SJCRH30 (cell line): ENCODE measurements at regions not wholly inside any gene's neighbourhood (a gene's known extent, or its start where the extent isn't known, plus 50 kb on each side); places are given as distances from the start of the nearest gene placed in this dataset.

Experiments
- DNase-seq, 2 experiments: peaks; one replicate each; pipeline ENCODE4 v3.0.0-alpha.2; 2015 to 2020
- H3K27ac ChIP-seq: fragments of 250-450 bp; sonication (Bioruptor Pico); 2 replicates; pipeline ENCODE4 v1.5.1; 2020; ENCODE audit warnings: mild to moderate bottlenecking, moderate library complexity
- H3K27me3 ChIP-seq: fragments of 250-450 bp; sonication (Bioruptor Pico); 2 replicates; pipeline ENCODE4 v1.5.1; 2020; ENCODE audit warnings: mild to moderate bottlenecking, moderate library complexity
- H3K36me3 ChIP-seq: fragments of 250-450 bp; sonication (Bioruptor Pico); 2 replicates; pipeline ENCODE4 v1.5.1; 2020; ENCODE audit warnings: mild to moderate bottlenecking, moderate library complexity
- H3K4me1 ChIP-seq: fragments of 250-450 bp; sonication (Bioruptor Pico); 2 replicates; pipeline ENCODE4 v1.5.1; 2020; ENCODE audit warnings: mild to moderate bottlenecking, moderate library complexity
- H3K4me3 ChIP-seq: fragments of 250-450 bp; sonication (Bioruptor Pico); 2 replicates; pipeline ENCODE4 v1.5.1; 2020; ENCODE audit warnings: mild to moderate bottlenecking, moderate library complexity
- H3K9me3 ChIP-seq: fragments of 250-450 bp; sonication (Bioruptor Pico); replicated peaks from 2 replicates; pipeline ENCODE4 v1.5.1; 2020; ENCODE audit warnings: mild to moderate bottlenecking, moderate library complexity

- Histone ChIP-seq H3K27me3 (no peaks in the 10 kb centered on the region), H3K36me3 (no peaks in the 10 kb centered on the region), H3K9me3 (no peaks in the 10 kb centered on the region), H3K4me1 (no peaks in the 10 kb centered on the region), H3K4me3 (no peak overlapping the region), H3K27ac (no peak overlapping the region)
- peak in 1 of 2 experiments; percentile 4 for DNase-seq
Observed at GRCh38 chr2:220315098-220315823, 687.8 kb downstream of the SLC4A3 start.

- Histone ChIP-seq H3K4me1 (no peaks in the 10 kb centered on the region), H3K9me3 (no peaks in the 10 kb centered on the region), H3K27ac (no peak overlapping the region), H3K4me3 (no peak overlapping the region), H3K27me3 (no peaks in the 10 kb centered on the region), H3K36me3 (no peaks in the 10 kb centered on the region)
- DNase-seq, result no peak
Observed at GRCh38 chr2:220318037-220318436, 690.6 kb downstream of the SLC4A3 start.

- Histone ChIP-seq H3K36me3 (no peaks in the 10 kb centered on the region), H3K4me3 (no peak overlapping the region), H3K27me3 (no peaks in the 10 kb centered on the region), H3K9me3 (no peaks in the 10 kb centered on the region), H3K27ac (no peak overlapping the region), H3K4me1 (no peaks in the 10 kb centered on the region)
- no peak for DNase-seq
Observed at GRCh38 chr2:220318508-220318907, 691.1 kb downstream of the SLC4A3 start.

GRCh38 chr2:220320326-220320725 is 692.9 kb downstream of the SLC4A3 start:
- no peak for DNase-seq
- Histone ChIP-seq H3K4me3 (no peak overlapping the region), H3K27ac (no peak overlapping the region), H3K36me3 (no peaks in the 10 kb centered on the region), H3K4me1 (no peaks in the 10 kb centered on the region), H3K27me3 (no peaks in the 10 kb centered on the region), H3K9me3 (no peaks in the 10 kb centered on the region)

- no peaks in the 10 kb centered on the region for H3K4me1 ChIP-seq
- no peaks in the 10 kb centered on the region for H3K27me3 ChIP-seq
- DNase-seq, result no peak
- H3K9me3 ChIP-seq, result no peaks in the 10 kb centered on the region
- no peak overlapping the region for H3K27ac ChIP-seq
- H3K36me3 ChIP-seq, result no peaks in the 10 kb centered on the region
- H3K4me3 ChIP-seq, result no peak overlapping the region
Observed at GRCh38 chr2:220332886-220333285, 705.5 kb downstream of the SLC4A3 start.

- no peak overlapping the region for H3K4me3 ChIP-seq
- no peak overlapping the region for H3K27ac ChIP-seq
- H3K4me1 ChIP-seq, result no peaks in the 10 kb centered on the region
- no peaks in the 10 kb centered on the region for H3K36me3 ChIP-seq
- no peaks in the 10 kb centered on the region for H3K27me3 ChIP-seq
- DNase-seq, result no peak
- no peaks in the 10 kb centered on the region for H3K9me3 ChIP-seq
Observed at GRCh38 chr2:220334210-220334609, 706.8 kb downstream of the SLC4A3 start.

GRCh38 chr2:220334871-220335590 is 707.6 kb downstream of the SLC4A3 start:
- Histone ChIP-seq H3K27ac (no peak overlapping the region), H3K4me3 (no peak overlapping the region), H3K4me1 (no peaks in the 10 kb centered on the region), H3K36me3 (no peaks in the 10 kb centered on the region), H3K27me3 (no peaks in the 10 kb centered on the region), H3K9me3 (no peaks in the 10 kb centered on the region)
- DNase-seq, result no peak

GRCh38 chr2:220335591-220335915 is 708.1 kb downstream of the SLC4A3 start:
- no peak overlapping the region for H3K4me3 ChIP-seq
- H3K9me3 ChIP-seq, result no peaks in the 10 kb centered on the region
- DNase-seq, result no peak
- no peaks in the 10 kb centered on the region for H3K36me3 ChIP-seq
- H3K27ac ChIP-seq, result no peak overlapping the region
- no peaks in the 10 kb centered on the region for H3K4me1 ChIP-seq
- H3K27me3 ChIP-seq, result no peaks in the 10 kb centered on the region

- Histone ChIP-seq H3K27me3 (no peaks in the 10 kb centered on the region), H3K36me3 (no peaks in the 10 kb centered on the region), H3K27ac (no peak overlapping the region), H3K4me1 (no peaks in the 10 kb centered on the region), H3K4me3 (no peak overlapping the region), H3K9me3 (no peaks in the 10 kb centered on the region)
- no peak for DNase-seq
Observed at GRCh38 chr2:220336771-220337170, 709.3 kb downstream of the SLC4A3 start.

GRCh38 chr2:220337611-220338440 is 710.4 kb downstream of the SLC4A3 start:
- DNase-seq, result no peak
- H3K4me3 ChIP-seq, result no peak overlapping the region
- H3K36me3 ChIP-seq, result no peaks in the 10 kb centered on the region
- no peaks in the 10 kb centered on the region for H3K27me3 ChIP-seq
- no peak overlapping the region for H3K27ac ChIP-seq
- H3K4me1 ChIP-seq, result no peaks in the 10 kb centered on the region
- H3K9me3 ChIP-seq, result no peaks in the 10 kb centered on the region

GRCh38 chr2:220341014-220341413 is 713.6 kb downstream of the SLC4A3 start:
- H3K9me3 ChIP-seq, result no peaks in the 10 kb centered on the region
- no peak overlapping the region for H3K27ac ChIP-seq
- H3K36me3 ChIP-seq, result no peaks in the 10 kb centered on the region
- no peak for DNase-seq
- H3K4me3 ChIP-seq, result no peak overlapping the region
- no peaks in the 10 kb centered on the region for H3K27me3 ChIP-seq
- H3K4me1 ChIP-seq, result no peaks in the 10 kb centered on the region

- peaks cover 13% of the 10 kb centered on the region for H3K4me1 ChIP-seq
- H3K27me3 ChIP-seq, result no peaks in the 10 kb centered on the region
- no peak for DNase-seq
- H3K27ac ChIP-seq, result no peak overlapping the region
- H3K4me3 ChIP-seq, result no peak overlapping the region
- no peaks in the 10 kb centered on the region for H3K9me3 ChIP-seq
- H3K36me3 ChIP-seq, result no peaks in the 10 kb centered on the region
Observed at GRCh38 chr2:220346919-220347318, 719.5 kb downstream of the SLC4A3 start.

- Histone ChIP-seq H3K27me3 (no peaks in the 10 kb centered on the region), H3K4me1 (peaks cover 13% of the 10 kb centered on the region), H3K27ac (no peak overlapping the region; the same call in 1 of the 2 replicates), H3K9me3 (no peaks in the 10 kb centered on the region), H3K4me3 (no peak overlapping the region), H3K36me3 (no peaks in the 10 kb centered on the region)
- peak; percentile 64 to 76 for DNase-seq
Observed at GRCh38 chr2:220347626-220348025, 720.2 kb downstream of the SLC4A3 start.

- Histone ChIP-seq H3K4me3 (no peak overlapping the region), H3K27me3 (no peaks in the 10 kb centered on the region), H3K27ac (no peak overlapping the region; the same call in 1 of the 2 replicates), H3K4me1 (peaks cover 13% of the 10 kb centered on the region), H3K9me3 (no peaks in the 10 kb centered on the region), H3K36me3 (no peaks in the 10 kb centered on the region)
- no peak for DNase-seq
Observed at GRCh38 chr2:220348206-220348605, 720.8 kb downstream of the SLC4A3 start.

- DNase-seq, result no peak
- H3K4me1 ChIP-seq, result no peaks in the 10 kb centered on the region
- no peaks in the 10 kb centered on the region for H3K27me3 ChIP-seq
- no peaks in the 10 kb centered on the region for H3K36me3 ChIP-seq
- no peaks in the 10 kb centered on the region for H3K9me3 ChIP-seq
- no peak overlapping the region for H3K4me3 ChIP-seq
- no peak overlapping the region for H3K27ac ChIP-seq
Observed at GRCh38 chr2:220353897-220354296, 726.5 kb downstream of the SLC4A3 start.
